Lung (tissue), 11 donors: ENCODE measurements at regions not wholly inside any gene's neighbourhood (a gene's known extent, or its start where the extent isn't known, plus 50 kb on each side); places are given as distances from the start of the nearest gene placed in this dataset.

Experiments
- ATAC-seq: fragments of 200-7000 bp; cut with Tn5 transposase; one replicate; pipeline ENCODE4 v1.9.1; 2020; ENCODE audit warnings: moderate number of reproducible peaks; ENCODE audit not compliant: insufficient read depth, low FRiP score
- DNase-seq, 3 donors: peaks; one replicate each; pipeline ENCODE4 v3.0.0-alpha.2; 2013 to 2017
- H3K27ac ChIP-seq, 2 donors: one replicate each; pipeline ENCODE4 v1.5.1; 2013; ENCODE audit warnings: mild to moderate bottlenecking in 2 of 2, moderate library complexity in 2 of 2, control low read depth in 1 of 2, inconsistent platforms in 1 of 2, low read depth in 1 of 2, low read length in 1 of 2
- H3K27me3 ChIP-seq, 3 donors: one replicate each; pipeline ENCODE4 v1.5.1; 2013; ENCODE audit warnings: low read length in 2 of 3; ENCODE audit not compliant: control insufficient read depth in 3 of 3, insufficient read depth in 3 of 3
- H3K36me3 ChIP-seq, 4 donors: one replicate each; pipeline ENCODE4 v1.5.1; 2013; ENCODE audit warnings: low read length in 4 of 4, mild to moderate bottlenecking in 1 of 4, moderate library complexity in 1 of 4; ENCODE audit not compliant: control insufficient read depth in 4 of 4, insufficient read depth in 4 of 4
- H3K4me1 ChIP-seq, 5 donors: one replicate each; pipeline ENCODE4 v1.5.1; 2013; ENCODE audit warnings: low read length in 5 of 5, mild to moderate bottlenecking in 2 of 5, moderate library complexity in 1 of 5; ENCODE audit not compliant: control insufficient read depth in 5 of 5, insufficient read depth in 5 of 5
- H3K4me3 ChIP-seq: one replicate; pipeline ENCODE4 v1.5.1; 2013; ENCODE audit warnings: mild to moderate bottlenecking, control low read depth, moderate library complexity
- H3K9ac ChIP-seq, 2 donors: one replicate each; pipeline ENCODE4 v1.5.1; 2013; ENCODE audit warnings: low read length in 2 of 2, control low read depth in 1 of 2; ENCODE audit not compliant: insufficient read depth in 1 of 2
- H3K9me3 ChIP-seq, 4 donors: one replicate each; pipeline ENCODE4 v1.5.1; 2013; ENCODE audit warnings: low read length in 3 of 4, mild to moderate bottlenecking in 1 of 4, moderate library complexity in 1 of 4; ENCODE audit not compliant: control insufficient read depth in 4 of 4, insufficient read depth in 3 of 4
- CTCF ChIP-seq: IDR thresholded peaks from 2 replicates; pipeline ENCODE4 v1.5.1; 2012; ENCODE audit warnings: mild to moderate bottlenecking; ENCODE audit errors: control extremely low read depth, extremely low read depth
- WGBS, 2 donors: extraction: QIAGEN DNeasy Blood & Tissue Kit; methylation state at CpG; one replicate each; pipeline ENCODE4 v1.1.7; 2013; 5-methylcytosine and 5-hydroxymethylcytosine counted together
- donor health status: control.
- donor health status: control.
- donor health status: Bipolar disorder and iron deficiency.
- donor health status: healthy.
- donor health status: DM: yes; HTN: yes; CAD: no.

- Histone ChIP-seq H3K4me3 (no peak overlapping the region), H3K9me3 (no peaks in the 10 kb centered on the region), H3K27ac (peak overlapping the region in 1 of 2 donors; percentile 47)
These were observed 136.5 kb upstream of the ETAA1 start for GRCh38 chr2:67260343-67261277.

GRCh38 chr2:67267241-67267640 is 129.9 kb upstream of the ETAA1 start:
- ATAC-seq = no peak
- H3K27ac ChIP-seq = no peak overlapping the region
- no peaks in the 10 kb centered on the region for H3K36me3 ChIP-seq
- no peak overlapping the region for H3K9ac ChIP-seq
- H3K27me3 ChIP-seq = no peaks in the 10 kb centered on the region
- H3K4me1 ChIP-seq = no peaks in the 10 kb centered on the region
- no peak for TF ChIP-seq CTCF
- 88 to 90% methylated on average over 5 of the region's 5 CpGs for WGBS, 2 donors
- H3K9me3 ChIP-seq = no peaks in the 10 kb centered on the region
- no peak for DNase-seq
- H3K4me3 ChIP-seq = no peak overlapping the region

More at GRCh38 chr2:67260343-67261277, 136.5 kb upstream of the ETAA1 start:
- Histone ChIP-seq H3K27me3 (no peaks in the 10 kb centered on the region), H3K36me3 (no peaks in the 10 kb centered on the region), H3K4me1 (peaks cover 0 to 38% (median 0%) of the 10 kb centered on the region in 5 donors), H3K9ac (no peak overlapping the region)
- no peak for TF ChIP-seq CTCF
- DNase-seq (peak; percentile 90 to 98 (median 98)), ATAC-seq (peak; percentile 53)
- WGBS, 2 donors = 70 to 80% methylated on average over 16 of the region's 16 CpGs

GRCh38 chr2:67268797-67269196 is 128.3 kb upstream of the ETAA1 start:
- Histone ChIP-seq H3K9me3 (no peaks in the 10 kb centered on the region), H3K4me1 (no peaks in the 10 kb centered on the region), H3K36me3 (no peaks in the 10 kb centered on the region), H3K27me3 (no peaks in the 10 kb centered on the region), H3K27ac (no peak overlapping the region), H3K4me3 (no peak overlapping the region), H3K9ac (no peak overlapping the region)
- no peak for ATAC-seq
- WGBS, 2 donors = 95 to 97% methylated on average over 2 of the region's 2 CpGs
- no peak for DNase-seq
- no peak for TF ChIP-seq CTCF
